ENCODE measurements at regions not wholly inside any gene's neighbourhood (a gene's known extent, or its start where the extent isn't known, plus 50 kb on each side); places are given as distances from the start of the nearest gene placed in this dataset.
"Not testable (repeated sequence)": the region's sequence is repeated elsewhere in the genome, so short reads cannot be mapped to it uniquely, and the experiment has no call there.

DNA sequence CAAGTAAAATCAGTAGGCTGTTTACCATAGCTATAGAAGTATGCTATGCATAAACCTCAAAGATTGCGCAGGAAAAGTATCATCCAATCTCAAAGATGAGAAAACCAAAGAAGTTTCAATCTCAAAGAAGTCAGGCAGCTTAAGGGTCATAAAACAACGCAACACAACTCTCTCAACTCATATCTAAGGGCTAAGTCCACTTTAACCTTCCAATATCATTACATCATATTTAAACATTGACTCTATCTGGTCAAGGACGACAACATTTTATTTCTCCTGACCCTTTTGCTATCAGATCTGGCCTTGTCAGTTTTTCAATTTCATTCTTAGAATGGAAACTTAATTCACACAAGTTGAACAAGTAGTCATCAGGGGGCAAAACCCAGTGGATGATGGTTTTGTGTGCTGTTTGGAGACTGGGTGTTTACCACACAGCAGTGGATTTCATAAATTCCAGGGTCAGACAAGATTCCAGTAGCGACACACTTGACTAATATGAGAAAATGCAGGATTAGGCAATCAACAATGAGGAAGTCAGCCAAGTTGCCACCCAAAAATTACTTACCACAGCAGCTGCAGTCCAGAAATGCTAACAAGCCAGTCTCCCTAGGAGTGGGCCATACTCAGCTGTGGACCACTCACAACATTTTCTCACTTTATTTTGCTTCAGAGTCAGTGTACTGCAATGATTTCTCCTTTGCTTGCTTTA is 108.7 kb upstream of the NBPF26 start:
- H3K4me1 Mint-ChIP-seq (ENCODE audit: low read depth); H3K27me3 Mint-ChIP-seq (ENCODE audit: low read depth); DNase-seq; H3K36me3 Mint-ChIP-seq (ENCODE audit: insufficient read depth); ATAC-seq; H3K9me3 Mint-ChIP-seq; H3K4me3 Mint-ChIP-seq: not testable (repeated sequence)

DNA sequence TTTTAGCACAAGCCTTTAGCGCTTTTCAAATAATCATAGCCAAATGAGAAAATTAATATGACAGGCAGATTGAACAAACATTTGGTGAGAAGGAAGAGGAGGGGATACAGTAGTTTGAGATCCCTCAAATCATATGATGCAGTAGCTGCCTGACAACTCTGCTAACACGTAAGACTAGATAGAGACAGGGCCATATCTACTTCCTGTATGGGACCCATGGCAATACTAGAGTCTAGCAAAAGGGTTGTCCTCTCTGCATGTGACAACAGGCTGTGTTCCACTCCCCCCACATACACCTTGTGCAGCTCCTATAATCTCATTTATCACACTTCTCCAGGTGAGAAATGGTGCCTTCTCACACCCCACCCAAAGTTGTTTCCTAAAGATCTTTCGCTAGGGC is 106.3 kb upstream of the NBPF26 start:
- not testable (repeated sequence) for H3K4me3 Mint-ChIP-seq; H3K4me1 Mint-ChIP-seq (ENCODE audit: low read depth); DNase-seq; H3K9me3 Mint-ChIP-seq; ATAC-seq; H3K27me3 Mint-ChIP-seq (ENCODE audit: low read depth); H3K36me3 Mint-ChIP-seq (ENCODE audit: insufficient read depth)

DNA sequence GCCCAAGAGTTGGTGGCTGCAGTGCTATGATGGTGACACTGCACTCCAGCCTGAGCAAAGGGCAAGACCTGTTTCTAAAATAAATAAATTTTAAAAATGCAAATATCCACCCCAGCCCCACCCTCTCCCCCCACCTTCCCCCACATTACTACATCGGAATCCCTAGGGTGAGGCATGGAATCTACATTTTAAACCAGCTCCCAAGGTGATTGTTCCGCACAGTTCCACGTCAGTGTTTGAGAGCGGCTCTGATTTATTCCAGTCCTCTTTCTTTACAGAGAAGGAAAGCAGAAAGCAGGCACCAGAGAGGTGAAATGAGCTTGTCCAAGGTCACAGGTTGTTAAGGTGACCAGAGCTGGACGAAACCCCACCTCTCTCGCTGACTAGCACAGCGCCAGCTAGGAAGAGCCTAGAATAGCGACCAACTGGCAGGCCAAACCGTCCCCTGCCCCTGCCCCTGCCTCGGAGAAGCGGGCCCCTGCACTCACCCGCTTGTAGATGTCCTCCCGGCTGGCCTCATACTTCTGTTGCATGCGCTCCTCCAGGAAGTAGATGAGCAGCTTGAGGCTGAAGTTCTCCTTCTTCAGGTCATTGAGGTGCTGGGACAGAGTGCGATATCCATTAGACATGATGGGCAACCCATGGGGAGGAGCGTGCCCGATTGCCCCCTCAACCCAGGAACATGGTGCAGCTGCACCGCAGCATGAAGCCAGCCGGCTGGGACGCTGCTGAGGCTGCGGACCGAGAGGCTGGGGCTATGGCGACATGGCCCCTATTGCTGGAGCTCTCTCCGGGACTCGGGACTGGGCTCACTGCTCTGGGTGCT is 103.7 kb upstream of the NBPF26 start:
- not testable (repeated sequence) for H3K27me3 Mint-ChIP-seq (ENCODE audit: low read depth); DNase-seq; H3K4me3 Mint-ChIP-seq; H3K9me3 Mint-ChIP-seq; H3K4me1 Mint-ChIP-seq (ENCODE audit: low read depth); H3K36me3 Mint-ChIP-seq (ENCODE audit: insufficient read depth); ATAC-seq

DNA sequence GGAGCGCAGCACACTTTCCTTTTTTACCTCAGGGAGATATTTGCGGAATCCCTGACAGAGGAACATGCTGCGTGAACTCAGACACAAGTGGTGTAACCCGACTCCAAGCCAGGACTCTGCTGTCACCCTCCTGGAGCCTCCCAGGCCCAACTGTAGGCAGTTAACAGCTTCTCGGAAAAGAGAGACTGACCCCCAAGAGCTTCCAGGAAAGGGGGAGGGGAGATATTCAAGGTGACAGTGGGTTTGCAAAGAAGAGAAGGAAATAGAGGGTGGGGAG is 103.1 kb upstream of the NBPF26 start:
- not testable (repeated sequence) for H3K27me3 Mint-ChIP-seq (ENCODE audit: low read depth)

DNA sequence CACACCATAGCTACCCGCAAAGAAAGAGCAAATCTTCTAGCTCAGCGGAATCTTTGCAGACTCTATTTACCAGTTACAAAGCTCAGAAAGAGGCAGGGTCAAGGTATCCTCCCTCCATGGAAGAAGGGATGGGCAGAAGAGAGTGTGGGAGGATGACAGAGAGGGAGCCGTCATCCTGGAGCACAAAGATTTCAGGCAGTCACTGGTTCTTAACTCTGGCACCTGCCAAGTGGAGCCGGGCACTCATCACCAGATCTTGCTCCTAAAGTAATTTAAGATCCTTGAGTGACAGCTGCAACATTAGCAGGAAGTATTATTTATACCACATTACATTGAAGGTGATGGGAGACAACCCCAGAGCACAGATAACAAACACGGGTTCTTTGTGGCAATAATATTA is 102.5 kb upstream of the NBPF26 start:
- H3K27me3 Mint-ChIP-seq (ENCODE audit: low read depth); ATAC-seq; H3K4me1 Mint-ChIP-seq (ENCODE audit: low read depth); DNase-seq; H3K9me3 Mint-ChIP-seq; H3K36me3 Mint-ChIP-seq (ENCODE audit: insufficient read depth); H3K4me3 Mint-ChIP-seq: not testable (repeated sequence)

More for the DNA sequence above, 103.1 kb upstream of the NBPF26 start:
- H3K36me3 Mint-ChIP-seq (ENCODE audit: insufficient read depth); H3K4me3 Mint-ChIP-seq; H3K4me1 Mint-ChIP-seq (ENCODE audit: low read depth); H3K9me3 Mint-ChIP-seq; ATAC-seq; DNase-seq: not testable (repeated sequence)

DNA sequence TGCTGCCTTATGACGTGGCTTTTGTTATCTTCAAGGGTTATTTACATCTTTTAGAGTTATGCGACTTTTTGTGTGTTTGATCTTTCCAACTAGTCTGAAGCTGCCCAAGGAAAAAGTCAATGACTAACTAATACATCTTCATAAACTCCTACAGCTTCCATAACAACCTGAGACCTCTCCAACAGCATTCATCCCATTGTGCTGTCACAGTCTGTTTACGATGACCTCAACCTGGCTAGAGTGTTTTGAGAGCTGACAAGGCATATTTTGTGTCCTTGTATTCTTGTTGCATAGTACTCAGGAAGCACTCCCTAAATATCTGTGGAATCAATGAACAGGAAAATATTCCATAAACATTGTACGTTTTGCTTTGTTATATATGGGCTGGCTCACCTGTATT is 100.2 kb upstream of the NBPF26 start:
- not testable (repeated sequence) for ATAC-seq; H3K9me3 Mint-ChIP-seq; H3K36me3 Mint-ChIP-seq (ENCODE audit: insufficient read depth); H3K4me3 Mint-ChIP-seq; DNase-seq; H3K27me3 Mint-ChIP-seq (ENCODE audit: low read depth); H3K4me1 Mint-ChIP-seq (ENCODE audit: low read depth)

- DNase-seq; H3K27me3 Mint-ChIP-seq (ENCODE audit: low read depth); H3K4me3 Mint-ChIP-seq; ATAC-seq; H3K36me3 Mint-ChIP-seq (ENCODE audit: insufficient read depth); H3K4me1 Mint-ChIP-seq (ENCODE audit: low read depth); H3K9me3 Mint-ChIP-seq: not testable (repeated sequence)
These were observed 99.1 kb upstream of the NBPF26 start for GRCh38 chr1:120624565-120625064.

DNA sequence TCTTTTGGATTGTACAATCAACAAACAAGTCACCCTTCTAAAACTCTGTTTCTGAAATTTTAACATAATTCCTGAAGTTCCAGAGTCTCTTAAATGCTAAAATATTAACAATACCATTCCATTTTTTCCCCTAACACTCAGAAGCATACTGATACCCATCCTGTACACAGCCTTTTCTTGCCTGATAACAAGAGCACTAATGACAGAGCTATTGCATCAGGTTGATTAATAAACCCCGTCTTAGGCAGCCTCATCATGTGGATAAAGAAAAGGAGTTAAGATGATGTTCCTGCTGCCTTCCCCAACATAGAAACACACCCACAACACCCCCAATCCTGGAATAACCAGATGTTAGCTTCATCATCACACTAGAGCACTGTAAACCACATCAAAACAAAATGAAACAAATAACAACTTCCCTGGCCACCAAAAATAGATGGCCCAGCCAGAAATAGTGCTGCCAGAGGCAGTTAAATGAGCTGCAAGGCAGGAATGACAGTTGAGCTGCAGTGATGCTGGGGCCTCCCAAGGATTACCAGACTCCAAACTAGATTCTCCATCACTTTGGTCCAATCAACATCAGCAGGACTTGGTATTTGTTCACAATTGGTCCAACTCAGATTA is 93.8 kb upstream of the NBPF26 start:
- H3K27me3 Mint-ChIP-seq (ENCODE audit: low read depth); DNase-seq; H3K4me1 Mint-ChIP-seq (ENCODE audit: low read depth); H3K4me3 Mint-ChIP-seq; H3K9me3 Mint-ChIP-seq; ATAC-seq; H3K36me3 Mint-ChIP-seq (ENCODE audit: insufficient read depth): not testable (repeated sequence)

DNA sequence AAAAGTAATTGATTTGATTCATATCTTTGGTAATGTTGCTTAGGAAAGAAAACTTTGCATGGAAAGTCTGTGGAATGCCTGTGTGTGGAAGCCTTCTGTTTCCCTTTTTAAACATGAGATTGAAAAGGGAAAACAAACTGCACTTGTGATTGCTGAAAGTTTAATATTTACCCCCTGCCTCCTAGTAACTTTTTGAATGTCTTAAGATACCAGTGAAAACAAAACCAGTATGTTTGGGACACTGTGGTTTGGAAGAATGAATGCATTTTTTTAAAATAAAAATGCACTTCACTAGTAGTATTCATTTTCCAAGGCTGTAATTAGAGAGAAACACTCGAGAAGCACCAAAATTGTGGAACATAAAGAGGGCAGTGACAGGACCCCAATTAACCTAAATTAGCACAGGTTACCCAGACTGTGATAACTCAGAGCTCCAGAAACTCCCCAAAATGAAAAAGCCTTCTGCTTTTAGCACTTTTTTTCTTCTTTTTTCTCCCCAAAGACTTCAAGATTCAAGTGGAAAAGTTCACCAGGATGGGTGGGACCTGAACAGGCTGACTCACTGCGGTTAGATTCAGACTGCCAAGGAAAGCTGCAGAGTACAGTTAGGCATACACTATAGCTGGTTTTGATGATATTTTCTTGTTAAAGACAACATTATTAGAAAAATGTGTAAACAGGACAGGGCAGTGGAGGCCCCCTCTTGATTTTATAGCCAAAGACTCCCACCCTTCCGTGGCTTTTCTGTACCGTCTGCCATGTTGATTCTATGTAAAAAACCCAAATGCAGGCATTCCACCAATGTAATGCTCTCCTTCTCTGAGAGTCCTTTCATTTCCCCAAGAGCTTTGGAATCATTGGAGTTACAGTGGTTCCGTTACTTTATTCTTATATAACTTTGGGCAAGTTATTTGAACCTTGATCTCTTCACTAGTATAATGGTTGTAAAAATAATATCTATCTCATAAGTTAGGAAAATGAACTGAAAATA is 88.6 kb upstream of the NBPF26 start:
- H3K4me3 Mint-ChIP-seq; H3K36me3 Mint-ChIP-seq (ENCODE audit: insufficient read depth); H3K4me1 Mint-ChIP-seq (ENCODE audit: low read depth); DNase-seq; H3K27me3 Mint-ChIP-seq (ENCODE audit: low read depth); ATAC-seq; H3K9me3 Mint-ChIP-seq: not testable (repeated sequence)

DNA sequence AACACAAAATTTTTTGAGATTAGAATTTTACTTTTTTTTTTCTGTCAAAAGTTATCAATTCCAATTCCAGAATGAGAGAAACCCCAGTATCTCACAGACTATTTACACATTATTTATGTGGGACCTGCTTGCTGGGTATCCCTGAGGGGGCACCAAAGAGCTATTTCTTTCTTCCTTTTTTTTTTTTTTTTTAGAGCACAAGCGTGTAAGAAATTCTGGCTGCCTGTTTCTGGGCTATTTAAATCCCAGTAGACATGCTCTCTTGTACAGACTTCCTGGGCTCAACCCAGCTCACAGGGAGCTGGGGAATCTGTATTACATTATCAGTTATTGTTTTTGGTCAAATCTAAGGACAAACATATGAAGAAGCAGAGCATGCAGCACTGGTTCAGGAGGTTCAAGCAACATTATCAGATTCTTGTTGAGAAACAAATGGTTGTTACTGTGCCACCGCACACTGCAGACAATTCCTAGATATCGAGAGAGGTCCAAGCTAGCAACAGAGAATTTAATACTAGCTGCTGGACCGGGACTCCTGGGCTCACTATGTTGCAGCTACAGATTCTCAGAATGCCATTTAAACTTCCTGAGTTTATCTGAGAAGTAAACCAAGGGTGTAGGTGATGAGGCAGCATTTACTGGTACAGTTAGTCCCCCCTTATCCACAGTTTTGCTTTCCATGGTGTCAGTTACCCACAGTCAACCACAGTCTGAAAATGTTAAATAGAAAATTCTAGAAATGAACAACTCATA is 83.3 kb upstream of the NBPF26 start:
- not testable (repeated sequence) for ATAC-seq; H3K9me3 Mint-ChIP-seq; H3K27me3 Mint-ChIP-seq (ENCODE audit: low read depth); H3K36me3 Mint-ChIP-seq (ENCODE audit: insufficient read depth); H3K4me3 Mint-ChIP-seq; H3K4me1 Mint-ChIP-seq (ENCODE audit: low read depth); DNase-seq

GRCh38 chr1:120641014-120641302 is 82.8 kb upstream of the NBPF26 start:
- not testable (repeated sequence) for H3K4me1 Mint-ChIP-seq (ENCODE audit: low read depth); H3K27me3 Mint-ChIP-seq (ENCODE audit: low read depth); DNase-seq; H3K9me3 Mint-ChIP-seq; H3K4me3 Mint-ChIP-seq; ATAC-seq; H3K36me3 Mint-ChIP-seq (ENCODE audit: insufficient read depth)

DNA sequence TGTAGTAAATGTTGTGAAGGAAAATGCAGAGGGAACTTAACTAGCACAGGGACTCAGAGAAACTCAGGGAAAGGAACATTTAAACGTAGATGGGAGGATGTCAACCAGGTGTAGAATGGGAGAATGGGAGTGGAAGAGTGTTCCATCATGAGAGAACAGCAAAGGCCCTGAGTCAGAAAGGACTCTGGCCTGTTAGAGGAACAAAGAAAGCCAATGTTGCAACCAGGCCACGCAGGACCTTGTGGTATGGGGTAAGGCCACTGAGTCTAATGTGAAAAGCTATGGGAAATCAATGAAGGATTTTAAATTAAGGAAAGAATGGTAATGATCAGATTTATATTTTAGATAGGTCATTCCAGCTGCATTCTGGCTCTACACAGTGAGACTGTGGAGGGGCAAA is 76.6 kb upstream of the NBPF26 start:
- not testable (repeated sequence) for DNase-seq; H3K36me3 Mint-ChIP-seq (ENCODE audit: insufficient read depth); H3K27me3 Mint-ChIP-seq (ENCODE audit: low read depth); ATAC-seq; H3K9me3 Mint-ChIP-seq; H3K4me3 Mint-ChIP-seq; H3K4me1 Mint-ChIP-seq (ENCODE audit: low read depth)

DNA sequence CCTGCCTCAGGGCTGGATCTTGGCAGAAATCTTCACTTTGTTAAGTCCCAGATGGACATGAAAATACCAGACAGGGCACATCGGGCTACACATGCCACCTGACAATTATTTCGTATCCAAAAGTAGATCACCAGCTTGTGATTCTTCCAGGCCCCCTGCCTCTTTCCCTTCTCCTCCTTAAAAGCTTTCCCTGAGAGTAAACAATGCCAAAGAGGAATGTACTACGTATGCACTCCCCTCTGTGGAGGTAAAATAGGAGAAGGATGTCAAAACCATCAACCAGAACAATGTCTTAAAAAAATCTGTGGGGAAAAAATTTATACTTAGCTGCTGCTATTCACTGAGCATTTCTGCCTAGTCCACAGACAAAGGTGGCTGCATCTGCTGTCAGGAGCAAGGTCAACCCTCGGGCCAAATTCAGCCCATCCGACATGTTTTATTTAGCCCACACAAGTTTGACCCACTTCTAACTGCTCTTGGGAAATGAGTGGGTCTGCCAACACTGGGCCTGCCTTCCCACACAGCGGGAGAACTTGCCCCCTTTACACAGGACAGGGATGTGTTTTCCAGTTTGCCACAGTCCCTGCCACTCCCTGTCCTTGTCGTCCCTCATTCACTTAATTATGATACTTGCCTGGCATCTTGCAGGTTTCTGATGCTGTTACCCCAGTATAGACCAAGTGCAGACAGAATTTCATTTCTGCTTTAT is 74.7 kb upstream of the NBPF26 start:
- H3K4me1 Mint-ChIP-seq (ENCODE audit: low read depth), result not testable (repeated sequence)

More for the DNA sequence above, 74.7 kb upstream of the NBPF26 start:
- not testable (repeated sequence) for DNase-seq; H3K36me3 Mint-ChIP-seq (ENCODE audit: insufficient read depth); ATAC-seq; H3K27me3 Mint-ChIP-seq (ENCODE audit: low read depth); H3K4me3 Mint-ChIP-seq; H3K9me3 Mint-ChIP-seq
